ENCODE measurements at regions not wholly inside any gene's neighbourhood (a gene's known extent, or its start where the extent isn't known, plus 50 kb on each side); places are given as distances from the start of the nearest gene placed in this dataset.

DNA sequence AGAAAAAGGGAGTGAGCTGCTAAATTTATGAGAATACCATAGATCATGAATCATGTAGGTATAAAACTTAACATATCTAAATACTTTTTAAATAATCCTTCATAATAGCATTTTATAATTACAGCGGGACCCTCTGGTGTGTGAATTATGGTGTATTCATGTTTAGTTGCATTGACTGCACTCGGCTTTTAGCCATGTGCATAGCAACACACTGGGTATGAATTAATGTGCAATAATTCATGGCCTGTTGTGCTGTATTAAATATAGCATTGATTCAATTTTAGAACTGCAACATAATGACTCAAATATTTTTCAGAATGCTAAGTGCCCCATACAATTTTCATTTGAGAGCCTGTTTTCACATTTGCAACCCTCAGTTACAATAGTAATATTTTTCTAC is 249.6 kb upstream of the G2E3 start:
- no peak overlapping the region for H3K27ac ChIP-seq (replicated peaks in 1 of 4)
- H3K4me1 ChIP-seq = no peaks in the 10 kb centered on the region
- peaks cover 0 to under 1% (median 0%) of the 10 kb centered on the region in 4 donors for H3K9me3 ChIP-seq
- TF ChIP-seq POLR2AphosphoS5 (IDR thresholded peaks at IDR 0.05) = no peak
- TF ChIP-seq, protein P1, sequence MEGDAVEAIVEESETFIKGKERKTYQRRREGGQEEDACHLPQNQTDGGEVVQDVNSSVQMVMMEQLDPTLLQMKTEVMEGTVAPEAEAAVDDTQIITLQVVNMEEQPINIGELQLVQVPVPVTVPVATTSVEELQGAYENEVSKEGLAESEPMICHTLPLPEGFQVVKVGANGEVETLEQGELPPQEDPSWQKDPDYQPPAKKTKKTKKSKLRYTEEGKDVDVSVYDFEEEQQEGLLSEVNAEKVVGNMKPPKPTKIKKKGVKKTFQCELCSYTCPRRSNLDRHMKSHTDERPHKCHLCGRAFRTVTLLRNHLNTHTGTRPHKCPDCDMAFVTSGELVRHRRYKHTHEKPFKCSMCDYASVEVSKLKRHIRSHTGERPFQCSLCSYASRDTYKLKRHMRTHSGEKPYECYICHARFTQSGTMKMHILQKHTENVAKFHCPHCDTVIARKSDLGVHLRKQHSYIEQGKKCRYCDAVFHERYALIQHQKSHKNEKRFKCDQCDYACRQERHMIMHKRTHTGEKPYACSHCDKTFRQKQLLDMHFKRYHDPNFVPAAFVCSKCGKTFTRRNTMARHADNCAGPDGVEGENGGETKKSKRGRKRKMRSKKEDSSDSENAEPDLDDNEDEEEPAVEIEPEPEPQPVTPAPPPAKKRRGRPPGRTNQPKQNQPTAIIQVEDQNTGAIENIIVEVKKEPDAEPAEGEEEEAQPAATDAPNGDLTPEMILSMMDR (IDR thresholded peaks at IDR 0.05) = no peak
- no peak for TF ChIP-seq POLR2A (IDR thresholded peaks at IDR 0.05; ENCODE audit: low read depth)
- no peak for TF ChIP-seq EP300 (IDR thresholded peaks at IDR 0.05)
- no peak overlapping the region for H3K4me3 ChIP-seq
- no peak for DNase-seq (ENCODE audit: extremely low spot score)
- WGBS = 72% methylated on average over 2 of the region's 2 CpGs
- intact Hi-C loops (cut with DNase I) = no loop called here
- H3K27me3 ChIP-seq = no peaks in the 10 kb centered on the region
- H3K36me3 ChIP-seq = no peaks in the 10 kb centered on the region

DNA sequence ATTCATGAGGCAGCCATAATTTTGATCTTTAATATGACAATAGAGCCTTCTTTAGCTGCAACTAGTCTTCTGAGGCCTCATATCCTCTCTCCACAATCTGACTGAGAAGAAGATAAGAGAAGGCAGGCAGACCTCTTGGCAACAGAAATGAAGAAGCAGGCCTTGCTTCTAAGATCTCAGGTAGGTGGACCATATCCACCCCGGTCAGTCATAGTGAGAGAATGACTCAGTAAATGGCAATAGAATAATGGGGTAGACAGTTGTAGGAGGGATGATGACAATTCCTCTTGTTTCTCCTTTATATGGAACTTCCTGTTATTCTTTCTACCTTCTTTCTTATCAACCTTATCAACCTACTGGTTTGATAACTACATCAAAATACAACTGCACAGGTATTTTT is 246.7 kb upstream of the G2E3 start:
- H3K4me3 ChIP-seq = no peak overlapping the region
- H3K9me3 ChIP-seq = peaks cover 0 to 16% (median 9%) of the 10 kb centered on the region in 4 donors
- H3K4me1 ChIP-seq = no peaks in the 10 kb centered on the region
- 88% methylated on average over 1 of the region's 1 CpG for WGBS
- TF ChIP-seq POLR2A (IDR thresholded peaks at IDR 0.05; ENCODE audit: low read depth) (no peak), EP300 (IDR thresholded peaks at IDR 0.05) (no peak), POLR2AphosphoS5 (IDR thresholded peaks at IDR 0.05) (no peak)
- TF ChIP-seq, protein P1 (IDR thresholded peaks at IDR 0.05) = no peak
- H3K27me3 ChIP-seq = no peaks in the 10 kb centered on the region
- no peak overlapping the region for H3K27ac ChIP-seq (replicated peaks in 1 of 4)
- DNase-seq (ENCODE audit: extremely low spot score) = no peak
- intact Hi-C loops (cut with DNase I) = no loop called here
- H3K36me3 ChIP-seq = no peaks in the 10 kb centered on the region

DNA sequence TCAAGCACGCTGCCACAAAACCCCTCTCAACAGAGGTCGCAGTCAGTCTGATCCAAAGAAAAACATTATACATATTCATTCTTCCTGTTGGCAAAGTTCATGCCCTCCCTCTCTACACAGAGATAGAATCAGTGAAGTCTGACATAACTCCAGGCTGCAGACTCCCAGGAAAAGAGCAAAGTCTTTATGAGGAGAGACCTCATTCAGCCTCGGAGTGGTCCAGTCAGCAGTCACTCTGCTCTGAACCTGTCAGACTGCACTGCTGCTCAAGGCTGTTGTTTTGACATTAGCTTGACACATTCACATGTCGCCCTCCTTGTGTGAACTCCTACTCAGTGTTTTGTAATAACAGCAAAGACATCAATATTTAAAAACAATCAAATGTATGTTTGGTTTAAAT is 241.2 kb upstream of the G2E3 start:
- Histone ChIP-seq H3K36me3 (no peaks in the 10 kb centered on the region), H3K9me3 (peaks cover 0 to 16% (median 9%) of the 10 kb centered on the region in 4 donors), H3K27me3 (no peaks in the 10 kb centered on the region), H3K27ac (replicated peaks in 1 of 4) (no peak overlapping the region), H3K4me1 (no peaks in the 10 kb centered on the region), H3K4me3 (no peak overlapping the region)
- WGBS = 60% methylated on average over 4 of the region's 4 CpGs
- intact Hi-C loops (cut with DNase I) = no loop called here
- TF ChIP-seq EP300 (IDR thresholded peaks at IDR 0.05) (no peak), POLR2A (IDR thresholded peaks at IDR 0.05; ENCODE audit: low read depth) (no peak)
- TF ChIP-seq, protein P1 (IDR thresholded peaks at IDR 0.05) = no peak
- DNase-seq (ENCODE audit: extremely low spot score) = no peak

DNA sequence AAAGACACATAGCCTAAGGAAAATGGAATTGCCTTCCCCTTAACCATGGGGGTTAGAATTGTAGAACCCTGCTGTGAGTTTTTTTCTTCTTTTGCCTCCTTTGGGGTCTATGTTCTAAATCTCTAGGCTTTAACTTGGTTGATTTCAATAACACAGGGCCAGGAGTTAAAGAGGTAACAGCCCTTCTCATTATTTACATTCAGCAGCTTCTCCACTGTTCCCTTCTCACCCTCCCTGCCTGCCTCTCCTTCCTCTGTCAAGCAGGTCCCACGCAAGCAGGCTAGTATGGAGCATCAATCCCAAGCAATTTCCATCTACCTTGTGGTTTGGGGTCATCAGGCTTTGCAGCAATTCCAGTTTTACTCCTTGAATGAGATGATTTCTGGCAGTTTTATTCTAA is 236.1 kb upstream of the G2E3 start:
- no peaks in the 10 kb centered on the region for H3K27me3 ChIP-seq
- no peak overlapping the region for H3K27ac ChIP-seq (replicated peaks in 1 of 4)
- no peaks in the 10 kb centered on the region for H3K9me3 ChIP-seq
- 82% methylated on average over 1 of the region's 1 CpG for WGBS
- intact Hi-C loops (cut with DNase I) = no loop called here
- no peak for DNase-seq (ENCODE audit: extremely low spot score)
- TF ChIP-seq POLR2AphosphoS5 (IDR thresholded peaks at IDR 0.05) = no peak
- TF ChIP-seq EP300 (IDR thresholded peaks at IDR 0.05) = no peak
- TF ChIP-seq POLR2A (IDR thresholded peaks at IDR 0.05; ENCODE audit: low read depth) = no peak
- TF ChIP-seq, protein P1 (IDR thresholded peaks at IDR 0.05) = no peak
- H3K4me3 ChIP-seq = no peak overlapping the region
- no peaks in the 10 kb centered on the region for H3K36me3 ChIP-seq
- no peaks in the 10 kb centered on the region for H3K4me1 ChIP-seq

DNA sequence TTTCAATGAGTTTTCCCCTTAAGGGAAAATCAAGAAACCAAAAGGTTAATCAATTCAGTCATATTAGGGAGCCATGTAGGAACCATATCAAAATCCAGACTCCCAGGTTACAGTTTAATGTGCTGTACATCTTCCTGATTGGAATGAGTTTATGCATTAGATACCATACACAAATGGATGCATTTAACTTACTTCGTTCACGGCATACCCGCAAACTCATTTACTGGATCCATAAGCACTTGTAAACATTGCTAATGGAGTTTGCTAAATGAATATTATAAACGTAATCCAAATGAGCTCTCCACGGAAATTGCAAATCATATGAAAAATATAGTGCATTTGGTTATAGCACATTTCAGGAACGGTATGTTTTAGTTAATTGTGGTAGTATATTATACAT is 228.9 kb upstream of the G2E3 start:
- 84% methylated on average over 6 of the region's 6 CpGs for WGBS
- intact Hi-C loops (cut with DNase I) = no loop called here
- DNase-seq (ENCODE audit: extremely low spot score) = no peak

More for the DNA sequence above, 228.9 kb upstream of the G2E3 start:
- no peaks in the 10 kb centered on the region for H3K9me3 ChIP-seq
- no peaks in the 10 kb centered on the region for H3K4me1 ChIP-seq
- TF ChIP-seq EP300 (IDR thresholded peaks at IDR 0.05) = no peak
- TF ChIP-seq POLR2A (IDR thresholded peaks at IDR 0.05; ENCODE audit: low read depth) = no peak
- TF ChIP-seq, protein P1 (IDR thresholded peaks at IDR 0.05) = no peak
- TF ChIP-seq POLR2AphosphoS5 (IDR thresholded peaks at IDR 0.05) = no peak
- H3K4me3 ChIP-seq = no peak overlapping the region
- no peaks in the 10 kb centered on the region for H3K27me3 ChIP-seq
- H3K27ac ChIP-seq (replicated peaks in 1 of 4) = no peak overlapping the region
- no peaks in the 10 kb centered on the region for H3K36me3 ChIP-seq

All from esophagus muscularis mucosa (tissue), 4 donors.